ENCODE measurements at regions not wholly inside any gene's neighbourhood (a gene's known extent, or its start where the extent isn't known, plus 50 kb on each side); places are given as distances from the start of the nearest gene placed in this dataset.

DNA sequence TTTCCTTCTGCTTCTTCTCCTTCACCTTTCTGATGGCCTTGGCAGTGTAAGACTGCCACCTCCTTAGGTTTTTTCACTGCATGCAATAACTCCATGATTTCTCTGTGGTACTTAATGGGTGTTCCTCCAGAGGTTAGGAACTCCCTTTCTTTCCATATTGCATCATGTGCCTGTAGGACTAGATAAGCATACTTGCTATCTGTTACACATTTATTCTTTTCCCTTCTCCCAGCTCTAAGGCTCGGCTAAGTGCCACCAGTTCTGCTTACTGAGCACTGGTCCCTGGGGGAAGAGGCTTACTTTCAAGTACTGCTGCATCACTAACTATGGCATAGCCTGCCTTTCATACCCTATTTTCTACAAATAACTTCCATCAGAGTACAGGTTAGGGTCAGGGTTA, 351.8 kb downstream of the OTOL1 start:
- Histone ChIP-seq H3K9me1 (ENCODE audit: control insufficient read depth, insufficient read depth, low read length) (no peaks in the 10 kb centered on the region), H3K27ac (ENCODE audit: extremely low read depth, low read depth, low read length) (no peak overlapping the region), H3K27me3 (ENCODE audit: control insufficient read depth in 2 of 2, insufficient read depth in 2 of 2, low read length in 2 of 2) (no peaks in the 10 kb centered on the region), H3K4me1 (replicated peaks in 1 of 2; ENCODE audit: control insufficient read depth in 2 of 2, insufficient read depth in 2 of 2, low read length in 2 of 2) (no peaks in the 10 kb centered on the region), H3K4me3 (no peak overlapping the region), H3K79me2 (ENCODE audit: control insufficient read depth, insufficient read depth, low read length) (no peaks in the 10 kb centered on the region), H3K36me3 (ENCODE audit: control insufficient read depth, insufficient read depth, low read length) (no peaks in the 10 kb centered on the region), H3K9me3 (replicated peaks; ENCODE audit: control insufficient read depth, insufficient read depth, low read depth, low read length) (no peaks in the 10 kb centered on the region), H3K9ac (ENCODE audit: insufficient read depth in 1 of 2, low read depth in 2 of 2, low read length in 2 of 2) (no peak overlapping the region), H4K20me1 (replicated peaks; ENCODE audit: control insufficient read depth, insufficient read depth, low read length) (no peaks in the 10 kb centered on the region), H2AFZ (ENCODE audit: low read depth, low read length) (no peak overlapping the region), H3K4me2 (ENCODE audit: insufficient read depth, low read length) (no peak overlapping the region)
- FAIRE-seq: no peak
- ATAC-seq: no peak
- intact Hi-C loops (cut with micrococcal nuclease): no loop called here
- in situ Hi-C loops (cut with MboI): no loop called here
- no peak for DNase-seq (ENCODE audit: extremely low read depth in 1 of 4, low spot score in 3 of 4)
- no TSS peak for BruUV-seq (replicated peaks)
- 0% methylated on average over 1 of the region's 1 CpG for WGBS (ENCODE audit: insufficient coverage, low coverage, missing lambda C conversion rate)
- ChIA-PET CTCF (ENCODE audit: low intra/inter-chr PET ratio) (no interaction called here), POLR2A (no interaction called here)
- TF ChIP-seq, protein P1, sequence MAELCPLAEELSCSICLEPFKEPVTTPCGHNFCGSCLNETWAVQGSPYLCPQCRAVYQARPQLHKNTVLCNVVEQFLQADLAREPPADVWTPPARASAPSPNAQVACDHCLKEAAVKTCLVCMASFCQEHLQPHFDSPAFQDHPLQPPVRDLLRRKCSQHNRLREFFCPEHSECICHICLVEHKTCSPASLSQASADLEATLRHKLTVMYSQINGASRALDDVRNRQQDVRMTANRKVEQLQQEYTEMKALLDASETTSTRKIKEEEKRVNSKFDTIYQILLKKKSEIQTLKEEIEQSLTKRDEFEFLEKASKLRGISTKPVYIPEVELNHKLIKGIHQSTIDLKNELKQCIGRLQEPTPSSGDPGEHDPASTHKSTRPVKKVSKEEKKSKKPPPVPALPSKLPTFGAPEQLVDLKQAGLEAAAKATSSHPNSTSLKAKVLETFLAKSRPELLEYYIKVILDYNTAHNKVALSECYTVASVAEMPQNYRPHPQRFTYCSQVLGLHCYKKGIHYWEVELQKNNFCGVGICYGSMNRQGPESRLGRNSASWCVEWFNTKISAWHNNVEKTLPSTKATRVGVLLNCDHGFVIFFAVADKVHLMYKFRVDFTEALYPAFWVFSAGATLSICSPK (IDR thresholded peaks at IDR 0.05; ENCODE audit: borderline replicate concordance): no peak
- TF ChIP-seq, protein P2, sequence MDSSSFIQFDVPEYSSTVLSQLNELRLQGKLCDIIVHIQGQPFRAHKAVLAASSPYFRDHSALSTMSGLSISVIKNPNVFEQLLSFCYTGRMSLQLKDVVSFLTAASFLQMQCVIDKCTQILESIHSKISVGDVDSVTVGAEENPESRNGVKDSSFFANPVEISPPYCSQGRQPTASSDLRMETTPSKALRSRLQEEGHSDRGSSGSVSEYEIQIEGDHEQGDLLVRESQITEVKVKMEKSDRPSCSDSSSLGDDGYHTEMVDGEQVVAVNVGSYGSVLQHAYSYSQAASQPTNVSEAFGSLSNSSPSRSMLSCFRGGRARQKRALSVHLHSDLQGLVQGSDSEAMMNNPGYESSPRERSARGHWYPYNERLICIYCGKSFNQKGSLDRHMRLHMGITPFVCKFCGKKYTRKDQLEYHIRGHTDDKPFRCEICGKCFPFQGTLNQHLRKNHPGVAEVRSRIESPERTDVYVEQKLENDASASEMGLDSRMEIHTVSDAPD (CRISPR knock-in tag; IDR thresholded peaks at IDR 0.05): no peak
- TF ChIP-seq RBM15 (IDR thresholded peaks at IDR 0.05; ENCODE audit: insufficient read depth, low read length) (no peak), ZNF785 (CRISPR knock-in tag; IDR thresholded peaks at IDR 0.05) (no peak), RBM17 (IDR thresholded peaks at IDR 0.05; ENCODE audit: borderline replicate concordance, low read depth, low read length) (no peak), ARNT (IDR thresholded peaks at IDR 0.05) (no peak), ZNF197 (CRISPR knock-in tag; IDR thresholded peaks at IDR 0.05; ENCODE audit: low read depth) (no peak), NFXL1 (CRISPR knock-in tag; IDR thresholded peaks at IDR 0.05) (no peak), RAD21 (CRISPR knock-in tag; conservative IDR thresholded peaks at IDR 0.05 in 1 of 2, IDR thresholded peaks at IDR 0.05 in 1 of 2) (no peak), SRSF1 (IDR thresholded peaks at IDR 0.05; ENCODE audit: low read depth, low read length) (no peak), FOXJ2 (tag; IDR thresholded peaks at IDR 0.05) (no peak), FUS (optimal IDR thresholded peaks at IDR 0.05; ENCODE audit: low read depth, low read length) (no peak), ZKSCAN1 (IDR thresholded peaks at IDR 0.05; ENCODE audit: low read depth, low read length) (no peak), TEAD2 (tag; IDR thresholded peaks at IDR 0.05) (no peak), FOXA1 (IDR thresholded peaks at IDR 0.05; ENCODE audit: borderline replicate concordance) (no peak), DDX20 (tag; IDR thresholded peaks at IDR 0.05; ENCODE audit: low read depth) (no peak)
- TF ChIP-seq, protein P3, sequence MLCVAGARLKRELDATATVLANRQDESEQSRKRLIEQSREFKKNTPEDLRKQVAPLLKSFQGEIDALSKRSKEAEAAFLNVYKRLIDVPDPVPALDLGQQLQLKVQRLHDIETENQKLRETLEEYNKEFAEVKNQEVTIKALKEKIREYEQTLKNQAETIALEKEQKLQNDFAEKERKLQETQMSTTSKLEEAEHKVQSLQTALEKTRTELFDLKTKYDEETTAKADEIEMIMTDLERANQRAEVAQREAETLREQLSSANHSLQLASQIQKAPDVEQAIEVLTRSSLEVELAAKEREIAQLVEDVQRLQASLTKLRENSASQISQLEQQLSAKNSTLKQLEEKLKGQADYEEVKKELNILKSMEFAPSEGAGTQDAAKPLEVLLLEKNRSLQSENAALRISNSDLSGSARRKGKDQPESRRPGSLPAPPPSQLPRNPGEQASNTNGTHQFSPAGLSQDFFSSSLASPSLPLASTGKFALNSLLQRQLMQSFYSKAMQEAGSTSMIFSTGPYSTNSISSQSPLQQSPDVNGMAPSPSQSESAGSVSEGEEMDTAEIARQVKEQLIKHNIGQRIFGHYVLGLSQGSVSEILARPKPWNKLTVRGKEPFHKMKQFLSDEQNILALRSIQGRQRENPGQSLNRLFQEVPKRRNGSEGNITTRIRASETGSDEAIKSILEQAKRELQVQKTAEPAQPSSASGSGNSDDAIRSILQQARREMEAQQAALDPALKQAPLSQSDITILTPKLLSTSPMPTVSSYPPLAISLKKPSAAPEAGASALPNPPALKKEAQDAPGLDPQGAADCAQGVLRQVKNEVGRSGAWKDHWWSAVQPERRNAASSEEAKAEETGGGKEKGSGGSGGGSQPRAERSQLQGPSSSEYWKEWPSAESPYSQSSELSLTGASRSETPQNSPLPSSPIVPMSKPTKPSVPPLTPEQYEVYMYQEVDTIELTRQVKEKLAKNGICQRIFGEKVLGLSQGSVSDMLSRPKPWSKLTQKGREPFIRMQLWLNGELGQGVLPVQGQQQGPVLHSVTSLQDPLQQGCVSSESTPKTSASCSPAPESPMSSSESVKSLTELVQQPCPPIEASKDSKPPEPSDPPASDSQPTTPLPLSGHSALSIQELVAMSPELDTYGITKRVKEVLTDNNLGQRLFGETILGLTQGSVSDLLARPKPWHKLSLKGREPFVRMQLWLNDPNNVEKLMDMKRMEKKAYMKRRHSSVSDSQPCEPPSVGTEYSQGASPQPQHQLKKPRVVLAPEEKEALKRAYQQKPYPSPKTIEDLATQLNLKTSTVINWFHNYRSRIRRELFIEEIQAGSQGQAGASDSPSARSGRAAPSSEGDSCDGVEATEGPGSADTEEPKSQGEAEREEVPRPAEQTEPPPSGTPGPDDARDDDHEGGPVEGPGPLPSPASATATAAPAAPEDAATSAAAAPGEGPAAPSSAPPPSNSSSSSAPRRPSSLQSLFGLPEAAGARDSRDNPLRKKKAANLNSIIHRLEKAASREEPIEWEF (CRISPR knock-in tag; IDR thresholded peaks at IDR 0.05): no peak
